Activated CD8-positive, alpha-beta memory T cell treated with anti-CD3 and anti-CD28 coated beads for 36 hours (primary cell): ENCODE measurements at regions not wholly inside any gene's neighbourhood (a gene's known extent, or its start where the extent isn't known, plus 50 kb on each side); places are given as distances from the start of the nearest gene placed in this dataset.

ENCODE experiments used
- CTCF ChIA-PET: fragments of 350-600 bp; sonication (Branson Sonifier 250); formaldehyde crosslinking; loops from one replicate; lab custom pipeline; 2021; ENCODE audit warnings: antibody characterized with exemption; lab: Charles Lee
- POLR2A ChIA-PET: fragments of 350-600 bp; sonication (Branson Sonifier 250); formaldehyde crosslinking; loops from one replicate; lab custom pipeline; 2021; ENCODE audit warnings: antibody characterized with exemption; lab: Charles Lee

GRCh38 chr1:22295396-22295795 is 152.5 kb upstream of the WNT4 start:
- POLR2A ChIA-PET: no interaction called here
- CTCF ChIA-PET: no interaction called here

GRCh38 chr1:22295856-22296255 is 153.0 kb upstream of the WNT4 start:
- CTCF ChIA-PET: no interaction called here

GRCh38 chr1:22296701-22297591 is 154.0 kb upstream of the WNT4 start:
- ChIA-PET CTCF (no interaction called here), POLR2A (no interaction called here)

More at GRCh38 chr1:22295856-22296255, 153.0 kb upstream of the WNT4 start:
- POLR2A ChIA-PET: no interaction called here

GRCh38 chr1:22297999-22298398 is 153.7 kb upstream of the ZBTB40 start:
- POLR2A ChIA-PET: no interaction called here

GRCh38 chr1:22303816-22304215 is 147.8 kb upstream of the ZBTB40 start:
- POLR2A ChIA-PET: no interaction called here
- CTCF ChIA-PET: no interaction called here

More at GRCh38 chr1:22297999-22298398, 153.7 kb upstream of the ZBTB40 start:
- CTCF ChIA-PET: no interaction called here

- ChIA-PET CTCF (no interaction called here), POLR2A (no interaction called here)
Observed at GRCh38 chr1:22309572-22309971, 142.1 kb upstream of the ZBTB40 start.

- POLR2A ChIA-PET: no interaction called here
- CTCF ChIA-PET: no interaction called here
Observed at GRCh38 chr1:22311461-22311860, 140.2 kb upstream of the ZBTB40 start.

- CTCF ChIA-PET: no interaction called here
- POLR2A ChIA-PET: no interaction called here
Observed at GRCh38 chr1:22313321-22313720, 138.3 kb upstream of the ZBTB40 start.

- CTCF ChIA-PET: no interaction called here
- POLR2A ChIA-PET: no interaction called here
Observed at GRCh38 chr1:22314706-22315105, 136.9 kb upstream of the ZBTB40 start.

- ChIA-PET POLR2A (no interaction called here), CTCF (no interaction called here)
Observed at GRCh38 chr1:22315315-22316078, 136.2 kb upstream of the ZBTB40 start.

GRCh38 chr1:22317231-22317919 is 134.3 kb upstream of the ZBTB40 start:
- ChIA-PET POLR2A (no interaction called here), CTCF (interaction anchor here (0.5 to 0.7 kb wide), 2 partner anchors 9 to 226 kb away, joined by 3 to 4 read pairs; no protein-coding TSS in a partner anchor)

GRCh38 chr1:22317920-22318243 is 133.8 kb upstream of the ZBTB40 start:
- POLR2A ChIA-PET: no interaction called here

GRCh38 chr1:22318279-22318981 is 133.2 kb upstream of the ZBTB40 start:
- CTCF ChIA-PET: no interaction called here

More at GRCh38 chr1:22317920-22318243, 133.8 kb upstream of the ZBTB40 start:
- CTCF ChIA-PET: no interaction called here

GRCh38 chr1:22319608-22320007 is 132.0 kb upstream of the ZBTB40 start:
- CTCF ChIA-PET: no interaction called here
- POLR2A ChIA-PET: no interaction called here

More at GRCh38 chr1:22318279-22318981, 133.2 kb upstream of the ZBTB40 start:
- POLR2A ChIA-PET: no interaction called here

GRCh38 chr1:22320587-22321344 is 130.9 kb upstream of the ZBTB40 start:
- CTCF ChIA-PET: no interaction called here
- POLR2A ChIA-PET: no interaction called here

- POLR2A ChIA-PET: no interaction called here
- CTCF ChIA-PET: no interaction called here
Observed at GRCh38 chr1:22321917-22322316, 129.7 kb upstream of the ZBTB40 start.

GRCh38 chr1:22323141-22323845 is 128.4 kb upstream of the ZBTB40 start:
- ChIA-PET CTCF (interaction anchor here (1.5 kb wide), 1 partner anchor 192 kb away, joined by 3 read pairs; no protein-coding TSS in a partner anchor), POLR2A (no interaction called here)
